ENCODE measurements at regions not wholly inside any gene's neighbourhood (a gene's known extent, or its start where the extent isn't known, plus 50 kb on each side); places are given as distances from the start of the nearest gene placed in this dataset.

- Histone ChIP-seq H3K4me3 (ENCODE audit: low read depth, low read length) (no peak overlapping the region), H3K27me3 (no peaks in the 10 kb centered on the region), H3K36me3 (no peaks in the 10 kb centered on the region), H3K9me3 (no peaks in the 10 kb centered on the region), H3K4me1 (no peaks in the 10 kb centered on the region)
- TF ChIP-seq, protein P1, sequence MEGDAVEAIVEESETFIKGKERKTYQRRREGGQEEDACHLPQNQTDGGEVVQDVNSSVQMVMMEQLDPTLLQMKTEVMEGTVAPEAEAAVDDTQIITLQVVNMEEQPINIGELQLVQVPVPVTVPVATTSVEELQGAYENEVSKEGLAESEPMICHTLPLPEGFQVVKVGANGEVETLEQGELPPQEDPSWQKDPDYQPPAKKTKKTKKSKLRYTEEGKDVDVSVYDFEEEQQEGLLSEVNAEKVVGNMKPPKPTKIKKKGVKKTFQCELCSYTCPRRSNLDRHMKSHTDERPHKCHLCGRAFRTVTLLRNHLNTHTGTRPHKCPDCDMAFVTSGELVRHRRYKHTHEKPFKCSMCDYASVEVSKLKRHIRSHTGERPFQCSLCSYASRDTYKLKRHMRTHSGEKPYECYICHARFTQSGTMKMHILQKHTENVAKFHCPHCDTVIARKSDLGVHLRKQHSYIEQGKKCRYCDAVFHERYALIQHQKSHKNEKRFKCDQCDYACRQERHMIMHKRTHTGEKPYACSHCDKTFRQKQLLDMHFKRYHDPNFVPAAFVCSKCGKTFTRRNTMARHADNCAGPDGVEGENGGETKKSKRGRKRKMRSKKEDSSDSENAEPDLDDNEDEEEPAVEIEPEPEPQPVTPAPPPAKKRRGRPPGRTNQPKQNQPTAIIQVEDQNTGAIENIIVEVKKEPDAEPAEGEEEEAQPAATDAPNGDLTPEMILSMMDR (IDR thresholded peaks at IDR 0.05; ENCODE audit: low read depth, low read length) = no peak
- no peak for DNase-seq
These were observed 764.7 kb downstream of the SATB2 start for GRCh38 chr2:198692907-198693510.

DNA sequence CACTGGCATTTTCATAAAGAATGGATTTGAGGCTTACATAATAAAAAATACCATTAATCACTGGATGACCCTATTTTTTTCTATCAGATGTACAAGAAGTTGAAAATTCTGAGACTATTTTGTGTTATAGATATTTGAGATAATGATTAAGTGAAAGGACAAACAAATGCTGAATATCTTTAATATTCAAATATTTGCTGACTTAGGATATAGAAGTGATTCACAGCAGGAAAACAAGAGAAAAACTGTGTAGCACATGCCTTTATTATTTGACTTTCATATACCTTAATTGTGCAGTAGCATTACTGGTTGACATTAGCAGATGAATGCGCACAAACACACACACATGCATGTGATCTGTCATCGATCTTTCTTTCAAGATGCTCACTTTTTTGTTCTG, 766.5 kb downstream of the SATB2 start:
- TF ChIP-seq, protein P1 (IDR thresholded peaks at IDR 0.05; ENCODE audit: low read depth, low read length) = no peak

GRCh38 chr2:198664321-198664720, 793.4 kb downstream of the SATB2 start:
- H3K4me1 ChIP-seq = no peaks in the 10 kb centered on the region
- H3K36me3 ChIP-seq = no peaks in the 10 kb centered on the region
- no peak for DNase-seq
- no peaks in the 10 kb centered on the region for H3K27me3 ChIP-seq
- H3K4me3 ChIP-seq (ENCODE audit: low read depth, low read length) = no peak overlapping the region
- no peaks in the 10 kb centered on the region for H3K9me3 ChIP-seq
- TF ChIP-seq, protein P1 (IDR thresholded peaks at IDR 0.05; ENCODE audit: low read depth, low read length) = no peak

More for the DNA sequence above, 766.5 kb downstream of the SATB2 start:
- DNase-seq = no peak
- Histone ChIP-seq H3K4me1 (no peaks in the 10 kb centered on the region), H3K9me3 (no peaks in the 10 kb centered on the region), H3K4me3 (ENCODE audit: low read depth, low read length) (no peak overlapping the region), H3K27me3 (no peaks in the 10 kb centered on the region), H3K36me3 (no peaks in the 10 kb centered on the region)

GRCh38 chr2:198662905-198663304, 794.8 kb downstream of the SATB2 start:
- no peaks in the 10 kb centered on the region for H3K9me3 ChIP-seq
- TF ChIP-seq, protein P1 (IDR thresholded peaks at IDR 0.05; ENCODE audit: low read depth, low read length) = no peak
- H3K27me3 ChIP-seq = no peaks in the 10 kb centered on the region
- no peak overlapping the region for H3K4me3 ChIP-seq (ENCODE audit: low read depth, low read length)
- DNase-seq = no peak
- H3K36me3 ChIP-seq = no peaks in the 10 kb centered on the region
- H3K4me1 ChIP-seq = no peaks in the 10 kb centered on the region

DNA sequence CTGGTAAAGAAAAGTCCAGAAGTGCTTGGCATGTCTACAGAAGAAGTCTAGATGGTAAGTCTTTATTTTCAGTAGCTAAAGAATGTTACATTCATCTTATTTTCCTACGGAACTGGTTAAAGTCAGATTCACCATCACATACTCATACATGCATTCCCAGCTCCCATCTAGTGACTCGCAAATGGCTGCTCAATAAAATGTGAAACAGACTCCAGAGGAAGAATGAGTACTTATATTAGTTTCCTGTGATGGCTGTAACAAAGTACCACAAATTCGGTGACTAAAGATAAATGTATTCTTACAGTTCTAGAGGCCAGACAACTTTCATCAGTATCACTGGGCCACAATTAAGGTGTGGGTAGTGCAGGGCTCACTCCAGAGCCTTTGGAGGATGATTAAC, 797.2 kb downstream of the SATB2 start:
- TF ChIP-seq, protein P1 (IDR thresholded peaks at IDR 0.05; ENCODE audit: low read depth, low read length) = no peak
- no peak overlapping the region for H3K4me3 ChIP-seq (ENCODE audit: low read depth, low read length)
- no peaks in the 10 kb centered on the region for H3K27me3 ChIP-seq
- no peaks in the 10 kb centered on the region for H3K36me3 ChIP-seq
- no peaks in the 10 kb centered on the region for H3K4me1 ChIP-seq
- no peaks in the 10 kb centered on the region for H3K9me3 ChIP-seq
- DNase-seq = no peak

- no peaks in the 10 kb centered on the region for H3K4me1 ChIP-seq
- H3K4me3 ChIP-seq (ENCODE audit: low read depth, low read length) = no peak overlapping the region
- no peaks in the 10 kb centered on the region for H3K36me3 ChIP-seq
- no peaks in the 10 kb centered on the region for H3K9me3 ChIP-seq
- no peak for DNase-seq
- H3K27me3 ChIP-seq = no peaks in the 10 kb centered on the region
- TF ChIP-seq, protein P1 (IDR thresholded peaks at IDR 0.05; ENCODE audit: low read depth, low read length) = no peak
These were observed 798.5 kb downstream of the SATB2 start for GRCh38 chr2:198659096-198659870.

Measured in BE2C (cell line).